CD4-positive, alpha-beta T cell treated with Interleukin-17A for 1 hour (primary cell): ENCODE measurements at regions not wholly inside any gene's neighbourhood (a gene's known extent, or its start where the extent isn't known, plus 50 kb on each side); places are given as distances from the start of the nearest gene placed in this dataset.
"Not testable (repeated sequence)": the region's sequence is repeated elsewhere in the genome, so short reads cannot be mapped to it uniquely, and the experiment has no call there.

ENCODE experiments used
- DNase-seq: peaks from one replicate; pipeline ENCODE4 v3.0.0-alpha.2; 2020

DNA sequence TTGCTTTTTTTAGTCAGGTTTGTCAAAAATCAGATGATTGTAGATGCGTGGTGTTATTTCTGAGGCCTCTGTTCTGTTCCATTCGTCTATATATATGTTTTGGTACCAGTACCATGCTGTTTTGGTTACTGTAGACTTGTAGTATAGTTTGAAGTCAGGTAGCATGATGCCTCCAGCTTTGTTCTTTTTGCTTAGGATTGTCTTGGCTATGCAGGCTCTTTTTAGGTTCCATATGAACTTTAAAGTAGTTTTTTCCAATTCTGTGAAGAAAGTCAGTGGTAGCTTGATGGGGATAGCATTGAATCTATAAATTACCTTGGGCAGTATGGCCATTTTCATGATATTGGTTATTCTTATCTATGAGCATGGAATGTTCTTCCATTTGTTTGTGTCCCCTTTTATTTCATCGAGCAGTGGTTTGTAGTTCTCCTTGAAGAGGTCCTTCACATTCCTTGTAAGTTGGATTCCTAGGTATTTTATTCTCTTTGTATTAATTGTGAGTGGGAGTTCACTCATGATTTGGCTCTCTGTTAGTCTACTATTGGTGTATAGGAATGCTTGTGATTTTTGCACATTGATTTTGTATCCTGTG, 70.1 kb upstream of the TOP3B start:
- DNase-seq, result not testable (repeated sequence)

- DNase-seq, result not testable (repeated sequence)
These were observed 68.4 kb upstream of the TOP3B start for GRCh38 chr22:22051032-22051431.

- no peak for DNase-seq
These were observed 67.7 kb upstream of the TOP3B start for GRCh38 chr22:22050141-22050775.

- DNase-seq, result no peak
These were observed 67.1 kb upstream of the TOP3B start for GRCh38 chr22:22049684-22050083.

DNA sequence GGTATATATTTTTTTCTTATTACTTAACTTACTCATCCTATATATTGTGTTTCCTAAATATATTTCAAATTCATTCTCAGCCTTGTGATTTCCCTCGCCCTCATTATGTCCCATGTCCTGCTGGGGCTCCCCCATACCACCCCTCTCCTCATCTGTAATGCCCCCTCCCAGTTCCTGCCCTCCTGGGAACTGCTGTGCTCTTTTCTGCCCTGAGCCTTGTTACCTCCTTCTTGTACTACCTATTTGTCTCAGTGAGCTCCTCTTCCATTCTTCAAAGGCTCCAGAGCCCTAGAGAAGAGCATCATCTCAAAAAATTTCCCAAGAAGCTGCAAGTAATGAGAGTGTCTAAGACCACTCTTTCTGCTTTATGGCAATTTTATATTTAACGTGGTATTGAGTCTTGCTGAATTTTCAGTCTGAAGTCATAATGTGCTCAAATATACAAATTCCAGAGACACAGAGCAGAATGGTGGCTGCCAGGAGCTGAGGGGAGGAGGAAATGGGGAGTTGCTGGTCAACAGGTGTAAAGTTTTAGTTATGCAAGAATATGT, 66.5 kb upstream of the TOP3B start:
- no peak for DNase-seq

DNA sequence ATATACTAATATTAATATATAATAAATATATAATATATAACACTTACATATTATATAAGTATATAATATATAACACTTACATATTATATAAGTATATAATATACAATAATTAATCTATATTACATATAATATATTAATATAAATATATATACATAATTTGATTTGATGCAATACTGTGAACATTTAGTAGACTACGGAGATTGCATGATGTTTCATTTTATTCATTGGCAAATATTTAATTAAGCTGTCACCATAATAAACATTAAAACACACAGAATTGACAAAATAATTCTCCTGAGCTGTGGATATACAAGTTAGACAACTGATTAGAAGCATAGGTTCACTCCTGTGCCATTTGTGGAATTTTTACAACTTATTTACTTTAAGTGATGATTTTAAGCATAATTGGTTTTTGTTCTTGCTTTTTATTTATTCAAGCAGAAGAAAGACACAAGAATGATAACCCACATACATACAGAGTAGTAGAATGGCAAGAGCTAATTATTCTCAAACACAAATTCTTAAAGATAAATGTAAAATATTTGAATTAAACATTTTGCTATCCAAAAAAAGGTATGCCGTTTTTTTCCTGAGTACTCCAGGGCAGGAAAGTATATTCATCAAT, 65.8 kb upstream of the TOP3B start:
- no peak for DNase-seq

GRCh38 chr22:22047776-22048175, 65.2 kb upstream of the TOP3B start:
- no peak for DNase-seq

DNA sequence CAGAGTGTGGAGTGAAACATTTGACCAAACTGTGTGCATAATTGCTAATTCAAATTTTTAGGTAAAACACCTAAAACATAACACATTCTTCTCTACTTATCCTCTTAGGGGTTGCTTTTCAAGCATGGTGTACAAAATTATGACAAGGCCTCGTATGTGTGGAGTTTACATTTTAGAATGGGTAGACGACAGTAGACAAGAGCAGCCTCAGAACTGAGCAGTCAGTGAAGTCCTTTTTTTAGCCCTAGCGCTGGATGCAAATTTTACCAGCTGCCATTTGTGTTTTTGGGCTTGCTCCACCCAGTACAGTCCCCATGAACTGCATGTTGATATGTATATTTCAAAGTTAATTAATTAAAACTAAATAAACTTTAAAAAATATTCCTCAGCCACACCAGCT, 64.7 kb upstream of the TOP3B start:
- DNase-seq, result no peak

DNA sequence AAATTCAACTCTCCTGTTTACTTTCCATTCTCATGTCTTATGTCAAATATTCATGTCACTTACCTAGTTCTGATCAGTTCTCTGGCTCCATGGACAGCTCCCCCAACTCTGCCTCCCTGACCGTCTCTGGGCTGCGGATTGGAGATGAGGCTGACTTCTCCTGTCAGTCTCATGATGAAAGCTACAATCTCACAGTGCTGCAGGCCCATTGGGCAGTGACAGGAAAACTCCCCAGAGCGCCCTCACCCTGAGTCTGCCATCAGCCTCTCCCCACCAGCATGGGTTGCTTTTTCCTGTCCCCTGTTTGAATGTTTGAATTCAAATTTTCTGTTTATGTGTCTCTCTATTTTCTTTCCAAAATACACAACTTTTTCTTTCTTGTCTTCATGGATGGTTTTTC, 63.8 kb upstream of the TOP3B start:
- no peak for DNase-seq

GRCh38 chr22:22045571-22046335, 63.2 kb upstream of the TOP3B start:
- DNase-seq, result no peak

GRCh38 chr22:22044153-22044552, 61.6 kb upstream of the TOP3B start:
- no peak for DNase-seq

DNA sequence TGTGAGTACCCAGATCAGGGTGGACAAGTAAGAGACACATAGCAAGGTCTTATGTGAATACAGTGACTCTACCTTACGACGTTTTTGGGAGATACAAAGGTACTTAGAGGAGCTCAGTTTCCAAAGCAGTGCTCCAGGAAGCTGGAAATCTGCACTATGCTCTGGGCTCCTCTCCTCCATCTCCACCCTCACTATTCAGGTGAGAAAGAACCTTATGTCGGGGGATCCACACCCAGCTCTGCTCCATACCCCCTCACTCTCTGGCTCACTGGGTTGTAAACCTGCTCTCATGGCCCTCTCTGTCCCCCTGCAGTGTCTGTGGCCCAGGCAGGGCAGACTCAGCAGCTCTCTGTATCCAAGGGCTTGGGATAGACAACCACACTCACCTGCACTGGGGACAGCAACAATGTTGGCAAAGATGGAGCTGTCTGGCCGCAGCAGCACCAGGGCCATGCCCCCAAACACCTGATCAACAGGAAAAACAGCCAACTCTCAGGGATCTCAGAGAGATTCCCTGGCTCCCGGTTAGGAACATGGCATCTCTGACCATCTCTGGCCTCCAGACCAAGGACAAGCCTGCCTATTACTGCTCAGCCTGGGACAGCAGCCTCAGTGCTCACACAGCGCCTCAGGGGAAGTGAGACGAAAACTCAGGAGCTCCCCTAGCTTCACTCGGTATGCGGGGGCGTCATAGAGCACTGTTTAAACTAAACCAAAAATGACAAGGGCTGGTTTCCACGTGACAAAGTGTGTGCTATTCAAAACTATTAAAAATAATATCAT, 60.9 kb upstream of the TOP3B start:
- DNase-seq, result no peak

DNA sequence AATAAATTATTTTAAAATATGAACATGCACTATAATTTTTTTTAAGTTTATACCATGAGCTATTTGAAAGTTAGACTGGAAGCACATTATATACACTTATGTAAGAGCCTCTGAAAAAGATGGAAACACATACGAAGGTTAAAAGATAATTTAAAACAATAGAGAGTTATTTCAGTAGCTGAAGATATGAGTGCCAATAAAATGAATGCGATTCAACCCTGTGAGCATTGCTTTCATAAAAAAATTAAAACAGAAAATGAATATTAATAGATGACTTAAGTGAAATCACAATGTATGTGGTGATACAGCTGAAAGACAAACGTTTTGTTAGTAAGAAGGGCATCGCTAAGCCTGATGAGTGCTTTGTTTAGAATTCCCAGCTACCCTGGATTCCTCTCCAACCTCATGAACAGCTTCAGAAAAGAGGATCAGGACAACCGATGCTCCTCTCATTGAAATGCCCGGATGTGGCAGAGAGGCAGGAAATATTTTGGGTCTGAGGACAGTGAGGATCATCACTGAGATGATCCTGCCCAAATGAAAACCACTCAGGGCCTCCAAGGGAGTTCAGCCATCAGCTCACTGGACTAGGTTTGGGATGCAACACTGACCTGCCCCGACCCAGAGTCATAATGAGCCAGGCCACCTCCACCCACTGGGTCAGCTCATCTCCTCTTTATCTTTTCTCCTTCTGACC, 60.2 kb upstream of the TOP3B start:
- DNase-seq, result no peak

GRCh38 chr22:22042009-22042408, 59.4 kb upstream of the TOP3B start:
- no peak for DNase-seq

DNA sequence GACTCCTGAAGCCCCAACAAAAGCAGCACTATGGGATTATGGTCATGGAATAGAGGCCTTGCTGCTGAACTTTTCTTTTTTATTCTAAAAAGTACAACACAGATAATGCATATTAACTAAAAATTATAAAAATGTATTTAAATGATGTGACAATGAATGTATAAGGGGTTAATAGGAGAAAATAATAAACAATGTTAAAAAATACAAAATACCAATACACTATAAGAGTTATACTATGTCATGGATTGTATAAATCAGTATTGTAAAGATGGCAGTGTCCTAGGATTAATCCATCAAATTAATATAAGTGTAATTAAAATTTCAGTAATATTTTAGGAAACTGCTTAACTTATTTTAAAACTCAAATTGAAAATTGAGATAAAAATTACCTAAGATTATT, 58.3 kb upstream of the TOP3B start:
- no peak for DNase-seq

DNA sequence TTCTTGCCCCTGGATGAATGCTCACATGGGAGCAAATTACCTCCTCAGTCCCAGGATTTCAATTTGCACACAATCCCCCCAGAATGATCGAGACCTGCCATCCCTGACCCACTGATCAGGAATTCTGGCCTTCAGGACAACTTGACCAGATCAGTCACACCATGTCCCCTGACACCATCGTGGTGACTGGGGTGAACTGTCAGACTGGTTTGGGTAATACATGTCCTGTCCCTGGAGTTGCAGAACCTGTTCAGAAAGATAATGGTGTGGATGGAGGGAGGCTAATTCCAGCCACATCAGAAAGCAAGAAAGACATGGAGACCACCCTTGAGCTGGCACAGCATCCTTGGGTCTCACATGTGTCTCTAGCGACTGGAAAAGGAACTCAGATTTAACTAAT, 57.9 kb upstream of the TOP3B start:
- no peak for DNase-seq

- no peak for DNase-seq
These were observed 56.9 kb upstream of the TOP3B start for GRCh38 chr22:22039286-22040074.

- no peak for DNase-seq
These were observed 55.7 kb upstream of the TOP3B start for GRCh38 chr22:22038178-22038880.

GRCh38 chr22:22037740-22038139, 55.2 kb upstream of the TOP3B start:
- DNase-seq, result no peak

DNA sequence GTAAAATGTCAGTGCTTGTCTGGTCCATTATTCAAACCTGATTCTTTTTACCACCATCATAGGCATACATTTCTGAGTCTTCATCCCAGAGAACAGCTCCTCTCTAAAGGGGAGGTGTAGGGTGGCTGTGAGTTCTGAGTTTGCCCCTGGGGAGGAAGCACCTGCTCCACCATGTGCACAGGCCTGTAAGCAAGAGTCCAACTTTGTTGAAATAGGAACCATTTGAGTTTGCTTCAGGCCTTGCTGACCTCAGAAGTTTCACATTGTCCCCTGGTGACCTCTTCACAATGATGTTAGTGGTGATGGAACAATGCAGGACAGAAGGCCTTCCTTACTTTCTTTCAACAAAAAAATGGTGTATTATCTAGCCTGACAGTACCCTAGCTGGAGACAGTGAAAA, 54.6 kb upstream of the TOP3B start:
- no peak for DNase-seq

DNA sequence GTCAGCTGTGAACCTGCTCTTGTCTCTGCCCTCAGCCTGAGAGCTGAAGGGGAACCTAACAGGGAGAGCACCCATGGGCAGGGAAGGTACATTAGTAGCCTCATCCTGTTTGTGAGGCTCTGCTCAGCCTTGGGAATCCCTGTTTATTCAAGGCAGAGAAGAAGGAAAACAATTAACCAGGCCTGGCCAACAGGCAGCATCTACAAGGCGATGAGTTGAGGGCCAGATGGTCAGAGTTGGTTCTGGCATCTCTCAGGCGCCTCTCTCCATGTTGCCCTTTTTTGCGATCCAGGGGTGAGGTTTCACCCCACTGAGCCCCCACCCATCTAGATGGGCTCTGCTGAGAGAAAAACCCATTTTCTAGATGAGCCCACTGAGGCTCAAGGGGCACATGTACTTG, 54.0 kb upstream of the TOP3B start:
- no peak for DNase-seq
